Activated CD4-positive, alpha-beta T cell treated with anti-CD3 and anti-CD28 coated beads for 1 hour (primary cell): ENCODE measurements at regions not wholly inside any gene's neighbourhood (a gene's known extent, or its start where the extent isn't known, plus 50 kb on each side); places are given as distances from the start of the nearest gene placed in this dataset.

Experiments used
- DNase-seq: peaks from one replicate; pipeline ENCODE4 v3.0.0-alpha.2; 2020

GRCh38 chr9:118318770-118319431 lies 614.7 kb downstream of the TLR4 start:
- no peak for DNase-seq

- no peak for DNase-seq
Observed at GRCh38 chr9:118321788-118322187, 617.6 kb downstream of the TLR4 start.

GRCh38 chr9:118324706-118325105 lies 620.5 kb downstream of the TLR4 start:
- DNase-seq, result no peak

- DNase-seq, result no peak
Observed at GRCh38 chr9:118325757-118326156, 621.6 kb downstream of the TLR4 start.

GRCh38 chr9:118326326-118326725 lies 622.1 kb downstream of the TLR4 start:
- no peak for DNase-seq

GRCh38 chr9:118330191-118330986 lies 626.2 kb downstream of the TLR4 start:
- no peak for DNase-seq

GRCh38 chr9:118331622-118332045 lies 627.4 kb downstream of the TLR4 start:
- DNase-seq, result no peak

GRCh38 chr9:118336250-118336942 lies 632.2 kb downstream of the TLR4 start:
- no peak for DNase-seq

- DNase-seq, result no peak
Observed at GRCh38 chr9:118336943-118337330, 632.7 kb downstream of the TLR4 start.

- DNase-seq, result no peak
Observed at GRCh38 chr9:118360036-118360435, 655.8 kb downstream of the TLR4 start.

GRCh38 chr9:118362123-118362522 lies 657.9 kb downstream of the TLR4 start:
- no peak for DNase-seq

GRCh38 chr9:118362596-118362995 lies 658.4 kb downstream of the TLR4 start:
- DNase-seq, result no peak

GRCh38 chr9:118364266-118365106 lies 660.3 kb downstream of the TLR4 start:
- DNase-seq, result no peak

GRCh38 chr9:118366228-118366627 lies 662.0 kb downstream of the TLR4 start:
- no peak for DNase-seq

- no peak for DNase-seq
Observed at GRCh38 chr9:118367383-118367782, 663.2 kb downstream of the TLR4 start.

- no peak for DNase-seq
Observed at GRCh38 chr9:118384531-118385100, 680.4 kb downstream of the TLR4 start.

GRCh38 chr9:118395415-118395814 lies 691.2 kb downstream of the TLR4 start:
- DNase-seq, result no peak

GRCh38 chr9:118401546-118401945 lies 697.3 kb downstream of the TLR4 start:
- no peak for DNase-seq

GRCh38 chr9:118414676-118415075 lies 710.5 kb downstream of the TLR4 start:
- DNase-seq, result no peak

- no peak for DNase-seq
Observed at GRCh38 chr9:118418887-118419565, 714.8 kb downstream of the TLR4 start.

- DNase-seq, result no peak
Observed at GRCh38 chr9:118419676-118420075, 715.5 kb downstream of the TLR4 start.

GRCh38 chr9:118422508-118422907 lies 718.3 kb downstream of the TLR4 start:
- DNase-seq, result no peak
